AG20443 (cell line): ENCODE measurements at regions not wholly inside any gene's neighbourhood (a gene's known extent, or its start where the extent isn't known, plus 50 kb on each side); places are given as distances from the start of the nearest gene placed in this dataset.
"Not testable (repeated sequence)": the region's sequence is repeated elsewhere in the genome, so short reads cannot be mapped to it uniquely, and the experiment has no call there.

ENCODE experiments used
- DNase-seq: peaks from one replicate; pipeline ENCODE4 v3.0.0; 2012; ENCODE audit warnings: low spot score, mixed read lengths

DNA sequence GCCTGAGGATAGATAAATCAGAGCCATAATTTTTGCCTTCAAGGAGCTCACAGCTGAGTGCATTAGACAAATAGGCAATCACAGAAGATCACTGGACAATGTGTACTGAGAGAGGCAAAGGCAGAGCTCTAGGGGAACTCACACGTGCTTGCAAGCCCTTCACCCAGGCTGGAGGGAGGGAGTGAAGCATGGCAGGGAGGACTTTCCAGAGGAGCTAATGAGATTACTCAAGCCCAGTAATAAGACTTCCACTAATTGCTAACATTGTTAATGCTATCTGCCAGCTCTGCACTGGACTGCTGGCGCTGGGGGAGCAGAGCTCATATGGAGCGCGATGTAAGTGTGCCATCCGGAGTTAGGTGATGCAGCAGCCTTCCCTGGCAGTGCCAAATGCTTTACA lies 408.4 kb downstream of the NTRK2 start:
- no peak for DNase-seq

DNA sequence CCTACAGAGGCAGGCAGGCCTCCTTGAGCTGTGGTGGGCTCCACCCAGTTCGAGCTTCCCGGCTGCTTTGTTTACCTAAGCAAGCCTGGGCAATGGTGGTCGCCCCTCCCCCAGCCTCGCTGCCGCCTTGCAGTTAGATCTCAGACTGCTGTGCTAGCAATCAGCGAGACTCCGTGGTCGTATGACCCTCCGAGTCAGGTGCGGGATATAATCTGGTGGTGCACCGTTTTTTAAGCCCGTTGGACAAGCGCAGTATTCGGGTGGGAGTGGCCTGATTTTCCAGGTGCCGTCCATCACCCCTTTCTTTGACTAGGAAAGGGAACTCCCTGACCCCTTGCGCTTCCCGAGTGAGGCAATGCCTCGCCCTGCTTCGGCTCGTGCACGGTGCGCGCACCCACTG lies 407.6 kb downstream of the NTRK2 start:
- DNase-seq: not testable (repeated sequence)
